Superior temporal gyrus (tissue), 1 donor: ENCODE measurements at regions not wholly inside any gene's neighbourhood (a gene's known extent, or its start where the extent isn't known, plus 50 kb on each side); places are given as distances from the start of the nearest gene placed in this dataset.
"Not testable (repeated sequence)": the region's sequence is repeated elsewhere in the genome, so short reads cannot be mapped to it uniquely, and the experiment has no call there.

Source experiments
- DNase-seq: peaks from one replicate; pipeline ENCODE4 v3.0.0-alpha.2; 2016; ENCODE audit errors: extremely low spot score

DNA sequence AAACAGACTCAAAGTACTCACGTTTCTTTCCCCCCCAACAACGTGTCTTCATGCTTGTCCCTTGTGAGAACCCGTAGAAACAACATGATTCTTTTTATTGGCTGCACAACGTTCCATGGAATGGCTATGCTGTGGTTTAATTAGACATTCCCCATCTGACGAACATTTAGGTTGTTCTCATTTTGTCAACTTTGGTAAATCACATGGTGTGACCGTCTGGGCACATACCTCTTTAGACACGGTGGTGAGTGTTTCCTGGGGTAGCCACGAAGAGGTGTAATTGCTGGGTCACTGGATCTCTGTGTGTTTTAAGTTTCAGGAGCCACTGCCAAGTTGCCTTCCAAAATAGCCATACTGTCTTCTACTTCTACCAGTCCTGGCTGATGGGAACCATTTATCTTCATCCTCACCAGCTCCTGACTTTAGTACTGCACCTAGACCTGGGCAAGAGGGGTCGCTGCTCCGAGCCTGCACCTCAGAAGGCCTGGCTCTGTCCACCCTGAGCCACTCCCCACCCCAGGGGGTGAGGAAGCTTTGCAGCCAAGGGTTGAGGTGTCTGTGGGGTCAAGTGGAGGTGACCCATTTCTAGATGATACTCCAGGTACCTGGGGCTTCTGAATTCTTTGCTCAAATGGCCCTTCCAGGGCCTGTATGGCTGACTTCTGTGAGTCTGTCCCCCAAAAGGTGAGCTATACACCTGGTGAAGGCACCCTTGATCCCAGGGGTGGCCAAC is 84.7 kb downstream of the IRX5 start:
- DNase-seq = no peak

DNA sequence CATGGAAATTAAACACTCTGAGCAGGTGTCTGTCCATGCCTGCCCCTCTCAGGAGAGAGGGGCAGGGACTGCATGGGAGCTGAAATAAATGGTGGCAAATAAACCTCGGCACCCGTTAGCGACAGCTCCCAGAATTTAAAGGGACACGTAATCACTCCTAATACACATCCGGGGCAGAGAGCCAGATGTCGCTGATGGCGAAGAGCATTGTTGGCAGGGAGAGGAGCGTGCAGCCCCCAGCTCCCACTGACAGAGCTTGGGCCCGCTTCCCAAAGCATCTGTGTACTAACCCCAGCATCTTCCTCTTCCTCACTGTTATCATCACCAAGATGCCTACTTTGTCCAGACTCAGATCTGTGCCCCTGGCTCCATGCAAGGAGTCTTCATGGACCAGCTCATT is 85.8 kb downstream of the IRX5 start:
- no peak for DNase-seq

DNA sequence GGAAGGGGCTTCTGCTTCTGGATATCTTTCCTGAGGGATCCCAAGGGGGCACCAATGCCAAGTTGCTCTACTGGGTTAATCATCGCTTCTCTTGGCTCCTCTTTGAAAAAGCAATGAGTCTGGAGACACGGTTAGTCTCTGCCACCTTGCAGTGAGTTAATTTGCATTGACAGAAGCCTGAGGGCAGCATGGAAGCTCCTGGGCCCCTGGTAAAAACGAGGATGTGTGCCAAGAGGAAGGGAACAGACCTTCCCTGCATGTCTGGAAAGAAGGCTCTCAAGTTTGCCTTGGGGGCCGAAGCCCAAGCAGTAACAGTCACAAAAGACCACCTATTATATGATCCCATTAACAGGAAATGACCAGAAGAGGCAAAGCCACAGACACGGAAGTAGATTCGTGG is 86.7 kb downstream of the IRX5 start:
- no peak for DNase-seq

DNA sequence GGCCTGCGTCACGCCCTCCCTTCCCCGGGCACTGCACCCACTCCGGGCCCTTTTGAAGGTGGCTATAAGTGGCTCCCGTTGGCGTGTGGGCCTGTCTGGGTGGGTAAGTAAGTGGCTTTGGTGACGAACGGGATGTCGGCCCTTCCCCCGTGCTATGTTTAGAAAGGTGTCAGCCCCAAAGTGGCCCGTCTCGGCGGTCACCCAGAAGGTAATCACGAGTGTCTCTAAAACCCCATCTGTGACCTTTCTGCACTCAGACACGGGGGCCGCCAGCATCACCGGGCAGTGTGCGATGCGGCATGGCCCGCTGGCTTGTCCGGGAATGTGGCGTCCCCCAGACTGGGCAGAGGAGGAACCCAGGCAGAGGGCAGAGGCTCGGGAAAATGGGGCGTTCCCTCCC is 88.2 kb downstream of the IRX5 start:
- no peak for DNase-seq

DNA sequence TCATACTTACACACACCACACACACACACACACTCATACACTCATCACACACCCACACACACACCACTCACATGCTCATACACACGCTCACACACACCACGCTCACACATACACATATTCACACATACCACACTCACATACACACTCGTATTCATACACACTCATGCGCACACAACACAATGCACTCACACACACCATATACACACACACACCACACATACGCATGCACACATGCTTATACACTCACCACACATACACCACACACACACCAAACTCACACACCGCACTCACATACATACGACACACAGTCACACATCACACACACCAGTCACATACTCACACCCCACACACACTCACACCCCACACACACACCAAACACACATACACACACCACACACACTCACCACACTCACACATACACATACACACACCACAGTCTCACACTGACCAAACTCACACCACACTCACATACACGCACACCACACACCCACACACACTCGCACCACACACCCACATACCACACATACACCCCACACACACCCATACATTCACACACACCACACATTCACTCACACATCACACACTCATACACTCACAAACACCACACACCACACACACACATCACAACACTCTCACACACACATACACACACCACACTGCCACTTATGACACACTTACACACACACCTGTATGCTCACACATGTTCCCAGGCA is 88.9 kb downstream of the IRX5 start:
- DNase-seq = no peak

DNA sequence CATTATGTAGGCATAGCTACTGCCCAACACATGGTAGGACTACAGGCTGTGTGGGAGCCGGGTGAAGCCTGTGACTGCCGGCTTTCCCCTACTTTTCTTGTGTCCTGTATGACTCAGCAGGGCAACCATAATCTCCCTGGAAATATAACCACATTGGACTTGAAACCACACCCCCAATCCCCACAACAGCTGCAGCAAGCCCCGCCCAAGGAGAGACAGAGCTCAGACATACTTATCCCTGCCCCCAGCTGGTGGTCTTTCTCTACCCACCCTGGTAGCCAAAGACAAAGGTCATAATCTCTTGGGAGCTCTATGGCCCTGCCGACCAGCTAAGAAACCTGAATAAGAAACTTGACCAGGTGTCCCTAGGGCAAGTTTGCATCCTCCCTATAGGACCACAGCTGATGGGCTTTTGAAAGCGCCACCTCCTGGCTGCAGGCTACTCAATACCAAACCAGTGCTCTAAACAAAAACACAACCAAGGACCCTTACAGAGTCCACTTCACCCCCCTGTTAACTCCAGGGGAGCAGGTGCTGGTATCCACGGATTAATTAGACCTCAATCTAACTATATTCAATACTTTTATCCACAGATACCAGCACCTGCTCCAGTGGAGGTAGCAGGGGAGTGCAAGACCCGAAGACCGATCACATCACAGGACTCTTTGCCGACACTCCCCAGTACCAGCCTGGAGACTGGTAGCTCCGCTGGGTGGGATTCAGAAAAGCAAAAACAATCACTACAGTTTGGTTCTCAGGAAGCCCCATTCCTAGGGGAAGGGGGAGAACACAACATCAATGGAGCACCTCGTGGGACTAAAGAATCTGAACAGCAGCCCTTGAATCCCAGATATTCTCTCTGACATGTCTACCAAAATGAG is 91.2 kb downstream of the IRX5 start:
- DNase-seq = no peak

DNA sequence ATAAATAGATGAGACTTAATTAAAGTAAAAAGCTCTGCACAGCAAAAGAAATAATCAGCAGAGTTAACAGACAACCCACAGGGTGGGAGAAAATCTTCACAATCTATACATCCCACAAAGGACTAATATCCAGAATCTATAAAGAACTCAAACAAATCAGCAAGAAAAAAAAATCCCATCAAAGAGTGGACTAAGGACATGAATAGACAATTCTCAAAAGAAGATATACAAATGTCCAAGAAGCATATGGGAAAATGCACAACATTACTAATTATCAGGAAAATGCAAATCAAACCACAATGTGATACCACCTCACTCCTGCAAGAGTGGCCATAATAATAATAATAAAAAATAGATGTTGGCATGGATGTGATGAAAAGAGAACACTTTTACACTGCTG is 96.6 kb downstream of the IRX5 start:
- not testable (repeated sequence) for DNase-seq

DNA sequence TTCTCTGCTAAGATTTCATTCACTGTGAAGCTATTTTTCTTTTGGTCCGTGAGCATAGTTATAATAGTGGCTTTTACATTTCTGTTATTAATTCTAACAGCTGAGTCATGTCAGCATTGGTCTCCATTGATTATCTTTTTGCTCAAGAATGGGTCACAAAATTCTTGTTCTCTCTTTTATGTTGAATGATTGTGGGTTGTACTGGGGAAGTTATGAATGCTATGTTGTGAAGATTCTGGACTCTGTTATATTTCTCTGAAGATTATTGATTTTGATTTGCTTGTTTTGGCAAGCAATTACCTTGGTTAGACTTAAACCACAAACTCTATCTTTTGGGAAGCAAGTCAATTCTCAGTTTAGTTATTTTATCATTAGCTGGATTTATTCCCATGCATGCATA is 98.8 kb downstream of the IRX5 start:
- DNase-seq = no peak

DNA sequence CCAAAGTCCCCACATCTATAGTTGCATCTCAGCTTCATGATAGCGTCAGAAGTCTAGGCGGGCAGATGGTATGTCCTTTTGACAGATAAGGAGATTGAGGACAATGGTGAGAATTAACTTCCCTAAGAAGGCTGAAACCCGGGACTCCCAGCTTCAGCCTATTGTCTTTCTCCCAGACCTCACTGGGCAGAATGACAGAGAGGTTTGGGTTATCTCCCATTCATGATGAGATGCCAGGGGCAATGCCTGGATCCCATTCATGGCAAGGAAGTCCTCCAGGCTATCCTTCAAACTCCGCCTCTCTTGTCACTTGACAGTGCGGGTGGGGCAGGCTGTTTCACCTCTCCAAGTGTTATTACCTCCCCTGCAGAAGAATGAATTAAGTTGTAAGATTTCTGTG is 100.3 kb downstream of the IRX5 start:
- no peak for DNase-seq

DNA sequence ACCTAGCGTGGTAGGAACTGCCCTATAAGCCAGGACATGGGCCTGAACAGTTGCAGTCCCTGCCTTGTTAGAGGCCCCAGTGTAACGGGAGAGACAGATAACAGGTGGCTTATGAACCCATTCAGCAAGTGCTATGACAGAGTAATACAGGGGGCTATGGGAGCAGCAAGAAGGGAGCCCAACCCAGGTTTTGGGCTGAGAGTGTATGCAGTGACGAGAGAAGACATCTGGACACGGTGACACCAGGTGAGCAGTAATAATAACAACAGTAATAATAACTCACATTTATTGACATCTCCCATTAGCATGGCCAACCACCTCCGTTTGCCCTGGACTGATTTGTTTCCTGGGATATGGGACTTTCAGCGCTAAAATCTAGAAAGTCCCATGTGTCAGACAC is 100.8 kb downstream of the IRX5 start:
- DNase-seq = no peak

DNA sequence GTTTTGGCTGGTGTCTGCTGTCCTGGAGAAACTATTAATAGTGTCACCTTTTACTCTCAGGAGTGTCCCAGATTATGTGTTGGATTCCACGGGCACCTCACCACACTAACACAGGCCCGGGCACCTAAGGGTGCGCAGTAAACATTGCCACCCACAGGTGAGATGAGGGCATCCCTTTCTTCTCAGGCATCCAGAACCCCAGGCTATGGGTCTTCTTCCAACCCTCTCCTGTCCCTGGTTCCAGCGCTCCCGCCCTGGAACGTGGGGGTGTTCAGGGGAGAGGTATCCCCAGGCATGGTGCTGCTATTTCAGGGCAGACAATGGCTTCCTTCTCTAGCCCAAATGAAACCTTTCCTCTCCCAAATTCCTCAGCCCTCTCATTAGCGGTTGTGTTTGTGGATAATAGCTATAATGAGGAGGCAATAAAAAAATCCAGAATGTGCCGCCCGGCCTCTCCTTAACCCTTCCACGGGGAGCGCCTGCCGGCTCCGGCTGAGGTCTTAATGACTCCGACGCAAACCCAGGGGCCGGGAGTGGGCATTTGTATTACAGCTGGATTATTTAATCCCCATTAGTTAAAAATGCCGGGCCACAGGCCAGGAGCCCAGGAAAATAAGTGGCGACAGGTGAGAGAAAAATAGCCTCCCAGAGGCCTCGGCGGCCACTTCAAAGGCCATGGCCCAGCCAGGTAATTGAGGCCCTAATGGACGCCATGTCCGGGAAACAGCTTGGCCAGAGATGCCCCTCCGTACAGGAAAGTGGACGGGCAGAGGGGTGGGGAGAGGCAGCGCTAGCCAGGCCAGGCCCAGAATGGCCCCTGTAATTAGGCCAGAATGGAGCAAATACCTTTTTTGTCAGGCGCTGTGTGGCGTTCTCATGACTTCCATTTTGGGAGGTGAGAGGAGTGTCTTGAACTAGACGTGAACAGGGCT is 102.8 kb downstream of the IRX5 start:
- no peak for DNase-seq

DNA sequence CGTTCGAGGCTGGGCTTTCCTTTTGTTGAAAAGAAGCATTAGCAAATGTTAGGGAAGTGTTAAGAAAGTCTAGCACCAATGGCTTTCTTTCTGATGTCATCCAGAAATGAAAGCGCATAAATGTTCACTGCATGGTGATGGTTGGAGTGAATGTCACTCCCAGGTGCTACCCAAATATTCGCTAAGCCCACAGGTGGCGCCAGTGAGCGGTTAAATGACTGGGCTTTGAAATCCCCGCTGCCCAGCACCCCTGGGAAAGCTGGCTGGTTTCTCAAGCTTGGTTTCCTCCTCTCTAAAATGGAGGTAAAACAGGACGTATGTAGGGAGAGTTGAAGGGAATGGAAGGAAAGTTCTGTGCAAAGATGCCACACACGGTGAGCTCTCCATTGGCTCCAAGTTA is 104.4 kb downstream of the IRX5 start:
- DNase-seq = no peak

DNA sequence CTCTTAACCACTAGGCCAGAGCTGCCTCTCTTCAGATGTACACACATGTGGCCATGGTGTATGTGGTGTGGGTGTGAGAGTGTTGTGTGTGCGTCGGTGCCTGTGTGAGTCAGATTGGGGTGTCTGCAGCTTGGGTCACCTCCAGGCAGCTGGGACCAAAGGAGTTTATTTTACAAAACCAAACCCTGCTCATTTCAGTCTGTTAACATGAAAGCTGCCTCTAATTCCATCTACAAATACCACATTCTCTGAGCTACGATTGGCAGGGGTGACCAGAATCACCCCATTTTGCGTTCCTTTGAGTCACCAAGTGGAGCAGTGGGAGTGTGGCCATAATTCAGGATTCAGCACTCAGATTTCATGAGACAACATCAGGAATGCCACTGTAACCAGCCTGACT is 105.3 kb downstream of the IRX5 start:
- no peak for DNase-seq

DNA sequence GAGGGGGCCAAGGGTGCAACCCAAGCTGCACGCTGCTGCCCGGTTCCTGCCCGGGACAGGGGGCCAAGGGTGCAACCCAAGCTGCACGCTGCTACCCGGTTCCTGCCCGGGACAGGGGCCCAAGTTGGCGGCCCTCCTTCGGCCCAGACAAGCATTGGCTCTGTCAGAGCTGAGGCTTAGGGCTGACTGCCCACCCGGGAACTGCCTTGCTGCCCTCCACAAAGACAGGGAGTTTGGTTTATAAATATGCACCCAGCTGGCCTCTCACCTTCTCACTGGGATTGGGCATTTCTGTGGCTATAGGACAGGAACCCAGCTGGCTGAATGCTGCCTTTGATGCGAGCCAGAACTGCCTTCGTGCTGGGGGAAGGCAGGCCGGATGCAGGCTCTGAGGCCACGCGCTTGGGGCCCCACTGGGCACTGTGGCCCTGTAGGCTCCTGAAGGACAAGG is 105.7 kb downstream of the IRX5 start:
- no peak for DNase-seq

DNA sequence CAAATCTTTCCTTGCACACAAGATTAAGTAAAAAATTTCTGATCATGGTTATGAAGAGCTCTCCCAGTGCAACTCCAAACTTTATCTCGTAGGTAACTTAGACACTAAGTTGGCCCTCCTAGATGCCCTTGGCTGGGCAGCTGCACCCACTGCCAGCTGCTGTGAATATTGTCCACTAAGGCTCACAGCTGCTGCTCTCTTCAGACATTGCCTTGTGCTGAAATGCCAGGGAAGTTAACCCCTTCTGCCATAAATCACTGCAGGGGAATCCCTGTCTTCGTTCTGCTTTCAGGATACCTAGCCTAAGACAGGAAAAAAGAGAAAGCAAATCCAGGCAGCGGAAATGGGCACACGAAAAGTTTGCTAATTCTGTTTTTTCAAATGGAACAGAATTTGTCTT is 106.4 kb downstream of the IRX5 start:
- no peak for DNase-seq

DNA sequence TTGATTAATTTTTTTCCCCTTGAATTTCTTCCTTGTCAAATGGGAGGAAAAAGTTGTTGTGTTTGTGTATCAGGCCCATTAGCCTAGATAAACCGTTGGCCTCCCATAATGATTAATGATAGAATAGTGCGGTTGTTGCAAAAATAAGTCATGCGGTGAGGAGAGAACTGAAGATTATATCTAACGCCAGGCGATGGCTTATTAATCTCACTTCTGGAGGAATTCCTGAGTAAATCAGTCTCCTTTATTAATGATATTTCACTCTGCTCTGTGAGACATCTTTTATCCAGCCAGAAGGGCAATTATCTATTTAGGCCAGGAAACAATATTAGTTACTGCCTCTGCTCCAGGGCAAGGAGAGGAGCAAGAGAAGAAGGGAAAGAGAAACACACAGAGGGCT is 107.3 kb downstream of the IRX5 start:
- DNase-seq = no peak

DNA sequence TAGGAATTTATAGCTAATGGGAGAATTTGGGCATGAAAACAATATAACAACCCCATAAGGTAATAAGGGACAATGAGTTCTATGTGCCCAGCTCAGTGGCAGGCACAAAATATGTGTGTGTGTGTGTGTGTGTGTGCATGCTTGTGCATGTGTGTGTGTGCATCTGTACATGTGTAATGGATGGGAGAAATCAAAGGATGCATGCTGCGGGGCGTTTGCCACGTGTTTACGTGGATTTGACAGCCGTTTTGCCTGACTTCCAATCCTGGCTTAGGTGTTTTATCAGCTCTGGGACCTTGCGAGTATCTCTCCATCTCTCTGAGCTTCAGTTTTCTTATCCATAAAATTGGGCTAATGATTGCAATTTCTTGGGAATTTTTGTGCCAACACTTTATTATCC is 108.4 kb downstream of the IRX5 start:
- DNase-seq = no peak

DNA sequence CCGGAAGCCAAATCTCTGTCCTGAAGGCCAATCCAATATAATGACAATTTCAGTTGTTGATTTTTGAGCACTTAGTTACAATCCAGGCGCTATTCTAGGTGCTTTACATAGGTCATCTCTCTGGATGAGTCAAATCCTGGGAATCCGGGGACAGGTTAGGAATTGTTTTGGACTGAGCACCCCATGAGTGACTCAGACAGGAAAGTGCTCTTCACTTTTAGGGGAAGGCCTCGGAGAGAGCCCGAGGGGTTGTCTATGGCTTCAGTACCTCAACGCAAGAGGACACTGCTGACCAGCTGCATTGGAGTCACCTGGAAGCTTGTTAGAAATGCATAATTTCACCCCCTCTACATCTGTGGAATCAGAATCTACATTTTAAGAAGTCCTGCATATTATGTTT is 108.8 kb downstream of the IRX5 start:
- no peak for DNase-seq

DNA sequence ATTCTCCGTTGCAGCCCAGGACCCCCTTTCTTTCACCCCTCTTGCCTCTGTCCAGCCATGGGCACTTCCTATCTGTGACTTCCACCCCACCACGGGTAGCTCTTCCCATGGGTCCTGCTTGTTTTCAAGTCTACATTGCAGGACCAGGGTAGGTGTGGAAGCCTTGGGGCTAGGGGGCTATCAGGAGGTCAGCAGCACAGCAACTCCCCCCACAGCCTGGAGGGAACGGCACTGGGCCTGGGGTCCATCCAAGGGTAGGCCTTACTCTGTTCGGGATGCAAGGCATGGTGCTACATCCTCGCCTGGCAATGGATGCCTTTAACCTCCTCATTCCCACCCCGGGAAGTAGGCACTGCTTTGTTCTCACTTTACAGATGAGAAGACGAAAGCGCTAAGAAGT is 109.3 kb downstream of the IRX5 start:
- no peak for DNase-seq

DNA sequence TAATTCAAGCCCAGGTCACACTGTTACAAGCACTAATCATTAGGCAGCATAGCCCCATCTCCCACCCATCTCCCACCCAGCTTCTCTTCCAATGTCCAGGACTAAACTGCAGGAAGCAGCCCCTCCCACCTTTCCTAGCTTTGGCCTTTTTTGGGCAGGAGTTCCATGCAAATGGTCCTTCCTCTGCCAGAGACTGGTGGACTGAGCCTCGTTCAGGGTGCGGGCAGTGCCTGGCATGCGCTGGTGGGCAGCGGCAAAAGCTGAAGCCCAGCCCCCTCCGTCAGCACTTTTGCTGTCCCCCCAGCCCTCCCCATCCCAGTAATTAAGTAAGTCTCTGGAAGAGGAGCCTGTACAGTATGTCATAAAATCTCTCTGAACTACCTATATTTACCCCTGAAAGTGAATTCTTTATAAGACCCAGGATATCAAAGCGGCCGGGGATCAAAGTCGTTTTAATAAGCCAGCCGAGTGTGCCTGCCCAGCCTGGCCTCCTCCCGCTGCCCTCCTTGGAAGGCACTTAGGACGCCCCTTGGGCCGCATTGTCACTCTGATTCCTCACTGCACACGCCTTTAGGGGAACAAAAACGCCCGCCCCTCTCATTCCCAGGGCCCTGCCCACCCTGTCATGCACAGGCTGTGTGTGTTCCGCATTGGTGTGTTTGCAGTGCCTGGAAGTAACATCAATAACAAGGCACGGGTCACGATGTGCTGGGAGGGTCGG is 109.9 kb downstream of the IRX5 start:
- no peak for DNase-seq
